Activated CD4-positive, alpha-beta T cell treated with anti-CD3 and anti-CD28 coated beads, Interleukin-2, amount 50 U/mL, for 48 hours (primary cell): ENCODE measurements at regions not wholly inside any gene's neighbourhood (a gene's known extent, or its start where the extent isn't known, plus 50 kb on each side); places are given as distances from the start of the nearest gene placed in this dataset.

Source experiments
- DNase-seq, 2 experiments: peaks; one replicate each; pipeline ENCODE4 v3.0.0-alpha.2; 2020

DNA sequence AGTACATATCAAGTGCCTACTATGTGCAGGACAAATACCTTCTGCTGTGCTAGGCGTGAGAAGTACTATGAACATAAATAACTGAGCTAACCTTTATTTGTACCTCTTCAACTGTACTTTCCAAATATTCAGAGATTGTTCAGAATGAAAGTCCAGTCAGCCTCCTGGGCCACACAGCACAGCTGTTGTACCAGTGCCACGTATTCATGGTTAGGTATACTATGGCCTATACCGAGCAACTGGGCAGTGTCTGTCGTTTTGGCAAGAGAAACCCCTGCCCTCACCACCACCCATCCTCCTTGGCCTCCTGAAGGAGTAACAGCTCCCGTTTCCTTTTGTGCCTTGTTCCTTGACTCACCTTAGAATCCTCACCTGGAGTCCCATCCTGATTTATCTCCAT lies 53.0 kb downstream of the RASSF10 start:
- DNase-seq = no peak

DNA sequence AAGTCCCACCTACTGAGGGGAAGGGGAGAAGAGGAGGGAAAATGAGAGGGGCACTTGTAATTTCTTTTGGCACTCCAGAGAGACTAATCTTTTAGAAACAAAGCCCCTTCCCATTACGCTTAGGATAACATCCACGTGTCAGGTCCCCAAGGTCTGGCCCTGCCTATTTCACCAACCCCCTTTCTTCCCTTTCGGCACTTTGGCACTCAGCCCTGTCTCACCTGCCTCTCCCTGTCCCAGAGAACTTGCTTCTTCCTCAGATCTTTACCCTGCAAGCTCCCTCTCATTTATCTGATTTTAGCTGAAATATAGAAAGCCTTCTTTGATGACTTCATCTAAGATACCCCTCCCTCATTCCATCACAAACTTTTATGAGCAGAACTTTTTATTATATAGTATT lies 55.5 kb downstream of the RASSF10 start:
- no peak for DNase-seq

DNA sequence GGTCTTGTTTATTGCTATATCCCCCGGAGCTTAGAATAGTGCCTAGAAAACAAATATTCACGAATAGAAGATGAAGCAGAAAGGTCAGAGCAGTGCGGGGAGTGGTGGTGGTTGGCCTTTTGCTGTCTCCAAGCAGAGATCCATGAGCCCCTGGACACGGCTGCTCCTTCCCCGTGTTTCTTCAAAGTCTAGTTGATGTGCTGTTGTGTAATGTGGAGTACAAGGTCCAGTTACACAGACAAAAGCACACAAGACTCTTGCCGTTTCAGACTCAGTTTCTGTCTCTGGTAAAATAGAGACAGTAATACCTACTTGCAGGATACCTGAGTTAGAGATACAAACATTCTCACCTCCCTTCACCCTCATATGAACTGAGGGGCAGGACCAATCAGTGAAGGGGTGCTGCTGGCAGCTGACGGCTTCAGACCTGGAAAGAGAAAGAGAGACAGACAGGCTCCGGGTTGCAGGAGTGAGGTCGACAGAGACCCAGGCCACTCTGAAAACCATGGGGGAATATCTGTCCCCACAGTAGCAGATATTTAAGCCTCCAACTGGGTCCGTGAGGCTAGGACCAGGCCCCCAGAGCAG lies 56.2 kb downstream of the RASSF10 start:
- DNase-seq = no peak

DNA sequence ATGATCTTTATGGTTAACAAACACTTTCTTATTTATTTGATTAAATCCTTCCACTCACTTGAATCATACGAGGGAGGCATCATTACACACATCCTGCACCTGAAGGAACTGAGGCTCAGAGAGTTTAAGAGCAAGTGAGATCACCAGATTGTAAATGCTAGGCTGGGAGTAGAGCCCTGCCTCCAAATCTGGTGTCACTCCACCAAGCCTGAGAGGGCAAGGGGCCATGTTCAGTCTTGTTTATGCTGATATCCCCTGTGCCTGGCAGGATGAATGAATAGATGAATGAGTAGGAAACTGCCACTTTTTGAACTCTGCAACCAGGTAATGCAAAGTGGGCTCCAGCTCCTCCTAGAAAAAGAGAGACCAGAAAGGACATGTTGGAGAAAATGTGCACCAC lies 59.1 kb downstream of the RASSF10 start:
- no peak for DNase-seq

DNA sequence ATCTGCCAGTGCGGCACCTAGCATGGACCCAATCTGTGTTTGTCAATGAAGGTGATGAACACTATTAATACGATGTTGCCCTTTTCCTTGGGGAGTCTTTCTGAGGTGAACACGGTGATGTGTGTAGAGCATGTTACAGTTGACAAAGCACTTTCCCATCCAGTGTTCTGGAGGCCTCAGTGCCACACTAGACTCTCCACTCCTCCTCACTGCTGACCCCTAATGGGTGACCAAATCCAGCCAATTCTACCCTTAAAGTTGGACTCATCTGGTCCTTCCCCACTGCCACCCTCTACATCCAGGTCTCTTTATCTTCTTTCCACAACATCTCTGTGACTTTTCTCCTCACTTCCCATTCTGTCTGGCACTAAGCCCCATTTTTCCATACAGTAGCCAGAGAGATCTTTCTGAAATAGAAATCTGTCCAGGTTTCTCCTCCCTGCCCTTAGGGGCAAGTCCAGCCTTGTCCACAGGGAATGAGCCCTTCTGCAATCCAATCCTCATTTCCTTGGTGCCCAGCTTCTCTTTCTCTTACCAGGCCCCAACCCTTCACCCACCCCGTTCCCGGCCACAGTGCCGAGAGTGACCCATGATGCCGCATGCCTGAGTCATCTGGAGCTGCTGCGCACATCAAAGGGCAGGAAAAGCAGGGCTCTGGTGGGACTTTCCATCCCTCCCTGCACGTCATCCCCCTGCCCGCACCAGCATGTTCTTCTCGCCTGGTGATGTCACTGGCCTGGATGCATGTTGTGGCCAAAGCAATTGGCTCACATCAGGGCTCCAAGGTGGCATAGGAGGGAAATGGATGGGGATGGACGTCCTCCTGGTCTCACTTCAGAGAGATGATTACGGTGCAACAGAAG lies 64.2 kb downstream of the RASSF10 start:
- peak in 1 of 2 experiments; percentile 13 for DNase-seq

DNA sequence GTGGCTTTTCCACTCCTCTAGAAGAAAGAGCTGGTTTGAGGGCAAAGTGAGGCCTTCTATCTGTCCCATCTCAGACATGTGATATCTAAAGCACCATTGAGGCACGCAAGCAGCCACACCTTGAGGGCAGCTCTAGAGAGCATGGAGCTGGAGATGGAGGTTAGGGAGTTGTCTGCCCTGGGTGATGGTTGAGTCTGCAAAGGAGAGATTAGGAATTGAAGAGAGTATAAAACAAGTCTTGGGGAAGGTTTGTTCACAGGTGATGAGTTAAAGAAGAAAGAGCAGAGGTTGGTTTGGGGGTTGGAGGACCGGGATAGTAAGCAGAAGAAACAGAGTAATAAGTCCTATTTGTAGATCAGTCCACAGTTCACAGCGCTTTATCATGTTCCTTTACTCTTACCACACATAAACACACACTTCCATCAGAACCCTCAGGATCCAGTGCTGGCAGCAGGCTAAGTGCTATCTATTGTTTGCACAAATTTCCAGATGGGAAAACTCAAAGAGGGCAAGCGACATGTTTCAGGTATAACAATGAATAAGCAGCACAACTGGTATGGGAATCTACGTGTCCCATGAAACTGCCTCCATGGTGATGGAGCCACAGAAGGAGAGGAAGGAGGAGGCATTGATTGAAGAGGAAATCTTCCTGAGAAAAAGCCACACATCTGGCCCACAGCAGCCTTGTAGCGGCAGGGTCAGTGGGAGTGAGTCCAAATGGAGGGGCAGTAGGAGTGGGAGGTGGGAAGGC lies 65.8 kb downstream of the RASSF10 start:
- no peak for DNase-seq

DNA sequence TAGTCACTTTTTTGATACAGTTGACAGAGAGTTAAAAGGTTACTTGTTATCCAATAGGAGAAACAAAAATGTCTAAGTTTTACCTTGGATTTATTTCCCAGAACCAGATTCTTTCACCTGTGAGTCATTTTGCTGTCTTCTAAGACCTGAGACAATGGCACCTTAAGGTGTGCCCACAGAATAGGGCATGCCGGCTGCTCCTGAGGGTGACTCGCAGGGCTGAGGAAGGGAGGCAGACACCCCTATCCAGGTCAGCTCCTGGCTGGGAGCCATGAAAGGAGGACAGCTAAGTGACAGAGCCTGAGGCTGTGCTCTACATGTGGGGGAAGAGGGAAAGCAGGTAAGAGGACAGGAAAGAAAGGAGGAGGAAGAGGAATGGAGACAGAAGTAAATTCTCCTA lies 67.8 kb downstream of the RASSF10 start:
- DNase-seq = no peak

DNA sequence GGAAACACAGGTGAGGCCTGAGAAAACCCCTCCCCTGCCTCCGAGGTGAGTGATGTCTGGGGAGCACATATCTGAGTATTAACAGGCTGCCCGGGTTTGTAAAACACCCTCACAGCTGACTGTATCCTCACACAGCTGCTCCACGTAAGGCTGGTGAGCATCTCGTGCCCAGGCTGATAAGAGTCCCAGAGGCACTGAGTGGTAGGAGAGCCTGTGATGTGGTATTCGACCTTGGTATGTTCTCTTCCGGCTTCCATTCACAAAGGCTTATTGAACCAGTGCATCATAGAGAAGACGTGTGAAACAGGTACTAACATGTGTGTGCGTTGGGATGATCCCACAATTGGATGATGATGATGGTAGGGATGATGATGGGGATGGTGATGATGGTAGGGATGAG lies 71.7 kb downstream of the RASSF10 start:
- no peak for DNase-seq

DNA sequence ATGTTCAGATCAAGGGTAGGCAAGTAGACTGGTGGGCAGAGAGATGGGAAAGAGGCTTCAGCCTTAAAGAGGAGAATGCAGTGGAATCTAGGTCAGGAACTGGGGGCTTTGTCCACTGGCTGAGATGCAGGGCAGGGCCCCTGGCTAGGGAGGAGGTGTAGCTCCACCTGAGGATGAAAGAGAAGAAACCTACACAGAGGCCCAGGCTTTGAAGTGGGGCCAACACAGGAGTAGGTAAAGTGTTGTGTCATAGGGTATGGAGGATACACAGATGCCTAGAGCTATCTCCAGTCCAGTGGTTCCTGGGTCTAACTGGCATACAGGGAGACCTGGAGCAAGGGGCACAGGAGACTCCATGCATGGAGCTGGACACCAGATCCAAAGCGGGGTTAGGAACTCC lies 73.5 kb downstream of the RASSF10 start:
- no peak for DNase-seq

DNA sequence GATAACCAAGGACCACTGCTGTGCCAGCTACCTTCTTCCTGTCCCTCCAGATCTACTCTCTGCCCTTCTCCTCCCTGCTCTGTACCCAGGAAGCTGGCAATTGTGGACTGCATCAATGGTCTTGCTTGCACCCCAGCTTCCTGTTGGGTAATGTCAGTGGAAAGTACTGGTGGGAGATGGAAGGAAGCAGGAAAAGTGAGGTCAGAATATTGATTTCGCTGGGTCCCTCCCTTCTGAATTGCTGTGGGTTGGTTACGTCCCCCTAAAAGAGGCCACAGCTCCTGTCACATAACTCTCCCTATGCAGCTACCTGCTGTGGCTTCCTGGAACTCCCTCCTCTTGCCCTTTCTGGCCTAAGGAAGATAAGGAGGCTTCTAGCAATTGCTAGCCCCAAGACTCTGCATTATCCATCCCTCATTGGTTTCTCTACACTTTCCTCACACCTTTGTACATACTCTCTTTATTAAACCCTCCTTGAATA lies 81.2 kb downstream of the RASSF10 start:
- no peak for DNase-seq

DNA sequence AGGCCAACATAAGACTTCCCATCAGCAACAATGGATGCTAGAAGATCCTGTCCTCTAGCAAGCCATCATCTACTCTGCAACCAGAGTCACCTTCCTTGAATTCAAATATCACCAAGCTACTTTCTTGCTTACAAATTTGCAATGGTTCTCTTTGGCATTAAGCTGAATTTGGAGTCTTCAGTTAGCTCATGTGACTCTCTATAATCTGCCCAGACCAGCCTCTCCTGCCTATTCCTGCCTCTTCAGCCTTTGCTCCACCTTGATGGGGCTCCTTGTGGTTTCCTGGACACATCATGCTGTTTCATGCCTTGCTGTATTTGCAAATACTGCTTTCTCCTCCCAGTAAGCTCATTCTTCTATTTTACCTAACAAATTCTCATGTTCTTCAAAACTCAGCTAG lies 82.3 kb downstream of the RASSF10 start:
- no peak for DNase-seq

DNA sequence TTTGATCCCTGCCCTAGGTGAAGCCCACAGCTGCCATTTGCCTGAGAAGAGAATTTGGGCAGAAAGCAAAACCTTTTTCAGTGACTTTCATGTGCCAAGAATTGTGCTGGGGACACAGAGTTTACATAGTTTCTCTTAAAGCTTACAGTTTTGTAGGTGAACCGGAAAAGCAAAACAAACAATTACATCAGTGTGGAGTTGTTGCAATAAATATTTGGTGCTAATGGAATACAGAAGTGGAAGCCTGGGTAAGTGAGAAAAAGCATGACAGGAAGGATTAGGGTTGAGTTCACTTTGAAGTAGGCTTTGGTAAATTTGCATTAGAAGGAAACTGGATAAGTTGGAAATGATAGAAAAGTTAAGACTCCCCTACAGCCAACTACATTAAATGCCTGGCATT lies 82.7 kb downstream of the RASSF10 start:
- DNase-seq = no peak

DNA sequence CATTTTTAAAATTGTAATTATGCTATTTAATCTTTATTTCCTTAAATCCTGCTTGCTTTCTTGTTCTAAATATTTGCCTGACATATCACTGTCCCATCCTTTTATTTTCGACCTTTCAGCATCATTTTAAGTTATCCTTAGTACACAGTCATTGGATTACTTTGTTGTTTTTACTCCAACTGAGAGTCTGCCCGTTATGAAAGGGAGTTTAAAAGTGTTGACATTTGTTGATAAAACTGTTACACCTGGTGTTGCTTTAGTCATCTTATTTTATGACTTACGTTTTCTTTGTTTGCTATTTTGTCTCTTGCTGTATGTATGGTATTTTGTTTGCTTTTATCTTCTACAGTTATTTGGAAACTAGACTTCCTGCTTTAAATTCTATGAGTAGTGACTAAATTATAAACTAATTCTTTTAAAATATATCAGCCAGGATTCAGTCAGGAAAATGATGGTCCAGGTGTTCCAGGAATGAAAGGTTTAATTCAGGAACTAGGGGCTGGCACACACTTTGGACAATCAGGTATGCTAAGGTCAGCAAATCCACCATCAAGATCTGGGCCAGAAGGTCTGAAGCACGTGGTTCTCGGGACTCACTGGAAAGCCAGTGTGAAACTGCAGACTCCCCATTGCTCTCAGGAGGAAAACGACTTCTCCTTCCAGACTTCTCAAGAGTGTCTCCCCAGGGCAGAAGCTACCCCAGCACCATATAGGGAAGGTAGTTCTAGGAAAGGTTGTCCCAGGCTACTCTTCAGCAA lies 86.0 kb downstream of the RASSF10 start:
- DNase-seq = no peak

DNA sequence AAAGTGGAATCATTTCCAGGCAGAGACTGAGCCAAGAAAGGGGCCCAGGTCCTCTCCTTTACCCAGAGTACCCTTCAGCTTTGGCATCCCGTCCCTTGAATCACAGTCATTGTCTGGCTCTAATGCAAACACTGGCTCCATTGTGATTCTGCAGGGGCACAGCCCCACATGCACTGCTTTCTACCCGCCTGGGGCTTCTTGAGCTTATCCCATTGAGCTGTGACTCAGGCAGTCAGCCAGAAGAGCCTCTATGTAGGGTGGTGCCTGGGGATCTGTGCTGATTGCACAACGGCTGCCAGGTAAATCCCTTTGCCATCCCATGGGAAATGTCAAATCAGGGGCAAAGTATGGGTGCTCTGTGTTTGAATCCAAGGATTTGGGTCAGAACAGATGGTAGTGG lies 88.9 kb downstream of the RASSF10 start:
- no peak for DNase-seq

DNA sequence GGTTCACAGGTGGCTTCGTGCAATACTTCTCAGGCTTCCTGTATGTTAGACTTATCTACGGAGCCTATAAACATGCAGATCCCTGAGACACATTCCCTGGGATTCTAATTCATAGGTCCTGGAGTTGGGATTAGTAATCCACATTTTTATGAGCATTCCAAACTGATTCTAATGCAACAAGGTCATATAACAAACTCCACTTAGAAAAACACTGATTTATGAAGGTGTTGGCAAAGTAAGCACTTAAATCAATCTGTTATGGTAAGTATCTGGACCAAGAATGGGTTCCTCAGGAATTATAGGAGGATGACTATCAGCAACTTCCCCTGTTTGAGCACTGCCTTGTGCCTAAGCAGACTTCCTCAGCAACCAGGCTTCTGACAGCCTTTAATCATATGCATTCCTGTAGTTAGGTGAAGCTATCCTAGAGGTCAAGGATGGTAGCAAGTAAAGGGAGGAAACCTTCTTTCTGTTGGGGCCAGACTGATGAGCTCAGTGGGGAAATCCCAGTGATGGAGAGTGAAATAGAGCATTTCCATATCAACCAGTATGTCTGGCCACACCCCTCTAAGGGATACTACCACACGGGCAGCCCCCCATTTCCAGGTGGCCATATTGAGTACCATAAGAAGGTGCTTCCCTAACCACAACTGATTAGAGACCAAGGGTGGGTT lies 89.6 kb downstream of the RASSF10 start:
- DNase-seq = no peak

DNA sequence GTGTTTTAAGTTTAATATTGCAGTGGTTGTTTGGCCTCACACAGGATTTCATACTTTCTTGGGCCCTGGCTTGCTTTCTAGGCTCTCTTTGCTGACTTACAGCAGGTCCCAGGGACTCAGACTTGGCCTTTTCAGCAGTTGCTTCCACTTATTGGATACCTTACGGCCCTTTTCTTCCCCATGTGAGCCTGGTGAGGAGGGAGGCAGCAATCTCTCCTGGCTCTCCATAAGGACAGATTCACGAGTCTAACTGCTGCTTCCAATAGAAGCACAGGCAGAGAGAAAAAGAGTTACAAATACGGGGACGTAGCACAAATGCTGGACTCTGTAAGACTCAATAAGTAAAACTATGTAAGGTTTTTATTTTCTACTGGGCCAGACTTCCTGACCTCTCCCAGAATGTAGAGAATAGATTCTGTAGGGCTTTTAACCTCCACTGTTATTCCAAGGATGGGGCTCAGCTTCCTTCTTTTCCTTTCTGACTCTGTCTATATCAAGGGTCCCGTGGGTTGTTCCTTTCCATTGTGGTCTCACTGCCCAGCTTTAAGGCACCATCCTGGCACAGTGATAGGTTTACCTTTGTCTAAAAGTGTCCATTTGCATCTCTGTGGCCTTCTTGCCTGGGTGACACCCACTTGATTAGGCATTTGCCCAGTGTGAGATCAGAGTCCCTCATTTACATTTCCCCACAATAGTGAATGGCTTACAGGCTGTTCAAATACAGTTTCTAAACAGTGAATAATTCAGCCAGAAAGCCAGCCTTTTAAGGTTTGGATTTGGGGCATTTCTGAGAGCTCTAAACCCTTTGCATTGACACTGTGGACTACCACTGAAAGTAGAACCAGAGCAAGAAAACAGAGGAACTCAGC lies 92.8 kb downstream of the RASSF10 start:
- no peak for DNase-seq

DNA sequence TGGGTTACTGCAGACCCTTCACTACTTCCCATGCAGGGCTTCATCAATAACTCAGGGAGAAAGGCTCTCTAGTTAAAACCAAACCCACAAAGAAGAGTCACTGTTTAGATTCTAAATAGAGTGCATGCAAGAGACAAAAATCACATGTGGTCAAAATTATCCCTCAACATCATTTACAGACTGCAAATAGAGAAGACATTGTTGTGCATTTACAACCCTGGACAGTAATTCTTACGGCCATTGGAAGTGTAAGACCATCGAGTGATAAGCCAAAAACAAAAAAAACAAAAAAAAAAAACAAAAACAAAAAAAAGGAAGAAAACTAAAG lies 93.4 kb downstream of the RASSF10 start:
- no peak for DNase-seq

DNA sequence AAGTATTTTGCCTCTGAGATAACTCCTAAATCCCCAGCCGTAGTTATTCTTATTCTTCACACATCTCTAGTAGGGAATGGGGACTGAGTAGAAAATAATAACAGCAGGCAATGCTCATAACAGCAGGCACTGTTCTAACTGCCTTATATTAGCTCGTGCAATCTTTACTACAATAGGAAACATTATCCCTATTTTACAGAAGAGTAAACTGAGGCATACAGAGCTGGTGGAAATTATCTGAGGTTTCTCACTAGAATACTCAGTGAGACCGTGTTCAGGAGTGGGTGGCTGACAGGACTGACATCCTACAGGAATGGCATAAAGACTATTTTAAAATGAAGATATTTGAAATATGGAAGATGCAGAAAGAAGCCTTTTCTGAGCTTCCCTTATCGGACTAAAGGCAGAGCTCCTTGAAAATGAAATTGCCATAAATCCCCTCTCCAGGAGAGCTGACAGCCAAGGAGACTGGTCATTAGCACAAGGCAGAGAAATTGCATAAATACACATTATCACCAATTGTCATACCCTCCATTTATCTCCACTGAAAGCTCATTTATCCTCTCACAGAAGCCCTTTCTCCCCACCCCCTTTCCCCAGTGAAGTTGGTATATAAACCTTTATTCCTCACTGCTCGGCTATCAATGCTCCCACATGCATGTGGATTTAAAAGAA lies 93.9 kb downstream of the RASSF10 start:
- no peak for DNase-seq

DNA sequence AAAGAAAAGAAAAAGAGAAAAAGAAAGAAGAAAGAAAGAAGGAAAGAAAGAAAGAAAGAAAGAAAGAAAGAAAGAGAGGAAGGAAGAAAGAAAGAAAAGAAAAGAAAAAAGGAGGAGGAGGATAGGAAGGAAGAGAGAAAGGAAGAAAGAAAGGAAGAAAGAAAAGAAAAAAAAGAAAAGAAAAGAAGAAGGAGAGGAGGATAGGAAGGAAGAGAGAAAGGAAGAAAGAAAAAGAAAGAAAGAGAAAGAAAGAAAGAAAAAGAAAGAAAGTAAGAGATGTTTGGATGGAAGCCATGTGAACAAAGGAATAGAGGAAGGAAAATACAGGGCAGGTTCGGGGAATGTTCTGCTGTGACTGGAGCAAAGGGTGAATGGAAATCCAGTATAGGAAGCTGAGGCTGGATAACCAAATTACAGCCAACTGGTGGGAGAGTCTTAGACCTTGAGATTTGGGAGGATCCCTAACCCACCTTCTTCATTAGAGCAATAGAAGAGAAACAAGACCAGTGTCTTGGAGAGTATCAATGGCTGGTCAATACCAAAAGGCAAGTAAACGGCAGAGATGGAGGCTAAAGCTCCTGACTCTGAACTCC lies 94.9 kb downstream of the RASSF10 start:
- no peak for DNase-seq

DNA sequence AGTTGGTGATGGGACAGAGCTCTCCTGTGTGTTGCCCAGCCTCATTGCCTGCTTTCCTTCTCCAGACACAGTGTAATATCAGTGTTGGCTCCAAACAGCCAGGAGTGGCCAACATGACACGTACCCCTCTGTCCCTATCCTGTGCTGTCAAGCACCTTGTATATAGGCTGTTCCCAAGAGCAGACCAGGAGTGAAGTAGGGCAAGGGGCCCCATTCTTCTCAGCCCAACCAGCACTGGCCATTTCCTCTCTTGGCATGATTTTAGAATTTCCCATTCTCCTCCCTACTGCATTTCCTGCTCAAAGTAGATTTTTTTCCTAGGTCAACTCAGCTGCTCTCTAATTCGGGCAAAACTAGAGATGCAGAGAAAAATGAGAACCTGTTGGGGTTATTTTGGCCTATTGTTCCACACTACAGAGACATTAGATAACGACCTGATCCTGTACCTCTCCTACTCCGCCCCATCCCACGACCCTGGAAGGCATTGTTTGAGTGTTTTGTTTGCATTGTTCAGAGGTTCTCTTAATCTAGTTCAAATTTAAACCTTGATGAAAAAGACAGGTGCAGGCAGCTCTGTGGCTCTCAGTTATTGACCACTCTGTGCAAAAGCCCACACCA lies 95.6 kb downstream of the RASSF10 start:
- DNase-seq = no peak
